Fibroblast of lung (primary cell): ENCODE measurements at regions not wholly inside any gene's neighbourhood (a gene's known extent, or its start where the extent isn't known, plus 50 kb on each side); places are given as distances from the start of the nearest gene placed in this dataset.

Experiments
- DNase-seq, 2 donors: peaks; one replicate each; pipeline versions ENCODE4 v3.0.0 to v3.0.0-alpha.2; 2010; ENCODE audit warnings: low read depth in 2 of 2
- H2AFZ ChIP-seq: 2 replicates; pipeline ENCODE4 v1.5.1; 2012; ENCODE audit warnings: low read length, control low read depth, inconsistent platforms
- H3K27ac ChIP-seq: 2 replicates; pipeline ENCODE4 v1.5.1; 2011; ENCODE audit warnings: low read length, control low read depth; ENCODE audit not compliant: insufficient read depth
- H3K27me3 ChIP-seq: 2 replicates; pipeline ENCODE4 v1.5.1; 2011; ENCODE audit warnings: mild to moderate bottlenecking, low read length; ENCODE audit not compliant: control insufficient read depth, insufficient read depth
- H3K36me3 ChIP-seq: 2 replicates; pipeline ENCODE4 v1.5.1; 2011; ENCODE audit warnings: low read length; ENCODE audit not compliant: control insufficient read depth, insufficient read depth
- H3K4me1 ChIP-seq: 2 replicates; pipeline ENCODE4 v1.5.1; 2011; ENCODE audit warnings: low read length; ENCODE audit not compliant: control insufficient read depth, insufficient read depth; ENCODE audit errors: extremely low read depth
- H3K4me2 ChIP-seq: 2 replicates; pipeline ENCODE4 v1.5.1; 2011; ENCODE audit warnings: low read length, control low read depth; ENCODE audit not compliant: insufficient read depth; ENCODE audit errors: extremely low read depth
- H3K4me3 ChIP-seq, 4 experiments: fragments of 200-600 bp in 1 of 4; sonication (generic) in 1 of 4; replicated peaks in 1 of 4; 2 replicates each; pipeline ENCODE4 v1.5.1; 2011 to 2016; ENCODE audit warnings: low read length in 4 of 4, low read depth in 3 of 4, mild to moderate bottlenecking in 3 of 4, control low read depth in 2 of 4, inconsistent platforms in 1 of 4, mixed read lengths in 1 of 4; ENCODE audit not compliant: insufficient read depth in 1 of 4; ENCODE audit errors: control extremely low read depth in 1 of 4
- H3K79me2 ChIP-seq: 2 replicates; pipeline ENCODE4 v1.5.1; 2012; ENCODE audit warnings: mild to moderate bottlenecking, low read length, inconsistent platforms; ENCODE audit not compliant: control insufficient read depth, insufficient read depth
- H3K9ac ChIP-seq: 2 replicates; pipeline ENCODE4 v1.5.1; 2011; ENCODE audit warnings: mild to moderate bottlenecking, low read length, control low read depth; ENCODE audit not compliant: insufficient read depth
- H3K9me3 ChIP-seq: 2 replicates; pipeline ENCODE4 v1.5.1; 2012; ENCODE audit warnings: low read depth, low read length; ENCODE audit not compliant: control insufficient read depth, insufficient read depth
- H4K20me1 ChIP-seq: 2 replicates; pipeline ENCODE4 v1.5.1; 2011; ENCODE audit warnings: low read length; ENCODE audit not compliant: control insufficient read depth, insufficient read depth; ENCODE audit errors: extremely low read depth
- CTCF ChIP-seq, 2 donors: IDR thresholded peaks in 1 of 2; conservative IDR thresholded peaks in 1 of 2; 1 replicate in 1 of 2; 2 replicates in 1 of 2; pipeline ENCODE4 v1.5.1; 2011 to 2012; ENCODE audit warnings: low read length in 2 of 2, control low read depth in 1 of 2, inconsistent platforms in 1 of 2, low read depth in 1 of 2, mild to moderate bottlenecking in 1 of 2
- EZH2 ChIP-seq: IDR thresholded peaks from 2 replicates; pipeline ENCODE4 v1.5.1; 2012; ENCODE audit warnings: low read length, control low read depth, mild to moderate bottlenecking; ENCODE audit errors: missing control alignments

- H3K9me3 ChIP-seq, result no peaks in the 10 kb centered on the region
- no peak overlapping the region for H3K4me2 ChIP-seq
- no peaks in the 10 kb centered on the region for H3K79me2 ChIP-seq
- no peaks in the 10 kb centered on the region for H3K36me3 ChIP-seq
- no peak overlapping the region for H3K4me3 ChIP-seq
- no peak overlapping the region for H3K9ac ChIP-seq
- no peak overlapping the region for H2AFZ ChIP-seq
- DNase-seq, result peak; percentile 5 to 48
- no peaks in the 10 kb centered on the region for H3K27me3 ChIP-seq
- H3K27ac ChIP-seq, result no peak overlapping the region
- H4K20me1 ChIP-seq, result no peaks in the 10 kb centered on the region
- TF ChIP-seq CTCF (conservative IDR thresholded peaks at IDR 0.05 in 1 of 2, IDR thresholded peaks at IDR 0.05 in 1 of 2; ENCODE audit: low read depth in 1 of 2, low read length in 2 of 2) (no peak), EZH2 (no peak)
- peaks cover 2% of the 10 kb centered on the region for H3K4me1 ChIP-seq
Measured at GRCh38 chr18:67428158-67428557, 88.4 kb downstream of the DSEL start.

- no peaks in the 10 kb centered on the region for H3K9me3 ChIP-seq
- peaks cover 2% of the 10 kb centered on the region for H3K4me1 ChIP-seq
- no peaks in the 10 kb centered on the region for H4K20me1 ChIP-seq
- H3K4me2 ChIP-seq, result no peak overlapping the region
- DNase-seq, result no peak
- no peak overlapping the region for H3K27ac ChIP-seq
- no peaks in the 10 kb centered on the region for H3K27me3 ChIP-seq
- no peak overlapping the region for H3K9ac ChIP-seq
- no peaks in the 10 kb centered on the region for H3K79me2 ChIP-seq
- H3K4me3 ChIP-seq, result no peak overlapping the region
- TF ChIP-seq CTCF (conservative IDR thresholded peaks at IDR 0.05 in 1 of 2, IDR thresholded peaks at IDR 0.05 in 1 of 2; ENCODE audit: low read depth in 1 of 2, low read length in 2 of 2), result no peak
- H2AFZ ChIP-seq, result no peak overlapping the region
- H3K36me3 ChIP-seq, result no peaks in the 10 kb centered on the region
Measured at GRCh38 chr18:67426486-67426885, 90.0 kb downstream of the DSEL start.

- Histone ChIP-seq H3K79me2 (no peaks in the 10 kb centered on the region), H3K4me3 (no peak overlapping the region), H4K20me1 (no peaks in the 10 kb centered on the region), H3K9me3 (no peaks in the 10 kb centered on the region), H3K27ac (no peak overlapping the region), H3K36me3 (no peaks in the 10 kb centered on the region), H3K9ac (no peak overlapping the region), H3K27me3 (no peaks in the 10 kb centered on the region), H3K4me1 (peaks cover 2% of the 10 kb centered on the region), H2AFZ (no peak overlapping the region), H3K4me2 (no peak overlapping the region)
- peak; percentile 82 to 99 for DNase-seq
- TF ChIP-seq CTCF (conservative IDR thresholded peaks at IDR 0.05 in 1 of 2, IDR thresholded peaks at IDR 0.05 in 1 of 2; ENCODE audit: low read depth in 1 of 2, low read length in 2 of 2), result no peak
- TF ChIP-seq EZH2, result no peak
Measured at GRCh38 chr18:67425672-67426071, 90.8 kb downstream of the DSEL start.
